Ishikawa (cell line): ENCODE measurements at regions not wholly inside any gene's neighbourhood (a gene's known extent, or its start where the extent isn't known, plus 50 kb on each side); places are given as distances from the start of the nearest gene placed in this dataset.

Experiments used
- CEBPB ChIP-seq: IDR thresholded peaks from 2 replicates; pipeline ENCODE4 v1.6.1; 2012
- MAX ChIP-seq: IDR thresholded peaks from 2 replicates; pipeline ENCODE4 v1.6.1; 2012
- RAD21 ChIP-seq: IDR thresholded peaks from 2 replicates; pipeline ENCODE4 v1.6.1; 2012; ENCODE audit warnings: low read depth
- REST ChIP-seq: IDR thresholded peaks from 2 replicates; pipeline ENCODE4 v1.6.1; 2012; ENCODE audit warnings: low read depth, mild to moderate bottlenecking
- YY1 ChIP-seq: IDR thresholded peaks from 2 replicates; pipeline ENCODE4 v1.6.1; 2012; ENCODE audit warnings: low read depth

- no peak for TF ChIP-seq YY1
- TF ChIP-seq MAX = no peak
- TF ChIP-seq CEBPB = no peak
- TF ChIP-seq REST = no peak
- TF ChIP-seq RAD21 = no peak
Observed at GRCh38 chr5:87868792-87869191, 399.9 kb downstream of the TMEM161B start.
